ENCODE measurements at regions not wholly inside any gene's neighbourhood (a gene's known extent, or its start where the extent isn't known, plus 50 kb on each side); places are given as distances from the start of the nearest gene placed in this dataset.
A peak's percentile ranks its signal among the peaks of the same experiment; 100 is the strongest.

- DNase-seq, result no peak
- Histone ChIP-seq H3K27me3 (replicated peaks; ENCODE audit: insufficient read depth, low read length) (no peaks in the 10 kb centered on the region), H3K9ac (ENCODE audit: low read length) (no peak overlapping the region), H3K4me1 (ENCODE audit: low read length) (no peaks in the 10 kb centered on the region), H2AFZ (ENCODE audit: low read length) (no peak overlapping the region), H3K27ac (ENCODE audit: low read length) (no peak overlapping the region), H3K9me3 (replicated peaks; ENCODE audit: insufficient read depth, low read length) (no peaks in the 10 kb centered on the region), H4K20me1 (ENCODE audit: insufficient read depth, low read length) (no peaks in the 10 kb centered on the region), H3K4me3 (ENCODE audit: low read length) (no peak overlapping the region), H3F3A (ENCODE audit: insufficient read depth, low read length) (no peaks in the 10 kb centered on the region), H3K36me3 (replicated peaks; ENCODE audit: insufficient read depth, low read length) (no peaks in the 10 kb centered on the region), H3K79me2 (ENCODE audit: low read length) (no peaks in the 10 kb centered on the region), H3K4me2 (ENCODE audit: low read depth, low read length) (no peak overlapping the region), H3K9me2 (replicated peaks; ENCODE audit: insufficient read depth, low read length) (no peaks in the 10 kb centered on the region)
- no peak for TF ChIP-seq CTCF (IDR thresholded peaks at IDR 0.05; ENCODE audit: low read length)
- TF ChIP-seq EZH2 (optimal IDR thresholded peaks at IDR 0.05; ENCODE audit: low read depth, low read length), result no peak
- no peak for TF ChIP-seq EZH2phosphoT487 (IDR thresholded peaks at IDR 0.05; ENCODE audit: low read length)
These were observed 171.5 kb downstream of the ASCL1 start for GRCh38 chr12:103128862-103129501.

- no peak overlapping the region for H2AFZ ChIP-seq (ENCODE audit: low read length)
- no peak overlapping the region for H3K9ac ChIP-seq (ENCODE audit: low read length)
- no peaks in the 10 kb centered on the region for H3K9me3 ChIP-seq (replicated peaks; ENCODE audit: insufficient read depth, low read length)
- H3K27ac ChIP-seq (ENCODE audit: low read length), result no peak overlapping the region
- H3K9me2 ChIP-seq (replicated peaks; ENCODE audit: insufficient read depth, low read length), result no peaks in the 10 kb centered on the region
- no peak overlapping the region for H3K4me3 ChIP-seq (ENCODE audit: low read length)
- DNase-seq, result no peak
- no peaks in the 10 kb centered on the region for H3K36me3 ChIP-seq (replicated peaks; ENCODE audit: insufficient read depth, low read length)
- H3F3A ChIP-seq (ENCODE audit: insufficient read depth, low read length), result no peaks in the 10 kb centered on the region
- no peaks in the 10 kb centered on the region for H3K79me2 ChIP-seq (ENCODE audit: low read length)
- no peak overlapping the region for H3K4me2 ChIP-seq (ENCODE audit: low read depth, low read length)
- no peaks in the 10 kb centered on the region for H3K27me3 ChIP-seq (replicated peaks; ENCODE audit: insufficient read depth, low read length)
- TF ChIP-seq EZH2 (optimal IDR thresholded peaks at IDR 0.05; ENCODE audit: low read depth, low read length), result no peak
- TF ChIP-seq CTCF (IDR thresholded peaks at IDR 0.05; ENCODE audit: low read length), result no peak
- no peak for TF ChIP-seq EZH2phosphoT487 (IDR thresholded peaks at IDR 0.05; ENCODE audit: low read length)
- H4K20me1 ChIP-seq (ENCODE audit: insufficient read depth, low read length), result no peaks in the 10 kb centered on the region
- H3K4me1 ChIP-seq (ENCODE audit: low read length), result no peaks in the 10 kb centered on the region
These were observed 173.1 kb downstream of the ASCL1 start for GRCh38 chr12:103130564-103130963.

- no peaks in the 10 kb centered on the region for H3K79me2 ChIP-seq (ENCODE audit: low read length)
- H3K27me3 ChIP-seq (replicated peaks; ENCODE audit: insufficient read depth, low read length), result no peaks in the 10 kb centered on the region
- H3K4me2 ChIP-seq (ENCODE audit: low read depth, low read length), result no peak overlapping the region
These were observed 181.1 kb downstream of the ASCL1 start for GRCh38 chr12:103138538-103138937.

More at GRCh38 chr12:103138538-103138937, 181.1 kb downstream of the ASCL1 start:
- no peak overlapping the region for H3K27ac ChIP-seq (ENCODE audit: low read length)
- no peaks in the 10 kb centered on the region for H3F3A ChIP-seq (ENCODE audit: insufficient read depth, low read length)
- H3K9me2 ChIP-seq (replicated peaks; ENCODE audit: insufficient read depth, low read length), result no peaks in the 10 kb centered on the region
- peak; percentile 46 for DNase-seq
- no peak overlapping the region for H3K9ac ChIP-seq (ENCODE audit: low read length)
- H4K20me1 ChIP-seq (ENCODE audit: insufficient read depth, low read length), result no peaks in the 10 kb centered on the region
- H3K9me3 ChIP-seq (replicated peaks; ENCODE audit: insufficient read depth, low read length), result no peaks in the 10 kb centered on the region
- H3K4me3 ChIP-seq (ENCODE audit: low read length), result no peak overlapping the region
- TF ChIP-seq CTCF (IDR thresholded peaks at IDR 0.05; ENCODE audit: low read length) (no peak), EZH2 (optimal IDR thresholded peaks at IDR 0.05; ENCODE audit: low read depth, low read length) (no peak), EZH2phosphoT487 (IDR thresholded peaks at IDR 0.05; ENCODE audit: low read length) (no peak)
- H2AFZ ChIP-seq (ENCODE audit: low read length), result no peak overlapping the region
- no peaks in the 10 kb centered on the region for H3K36me3 ChIP-seq (replicated peaks; ENCODE audit: insufficient read depth, low read length)
- no peaks in the 10 kb centered on the region; the same call in 1 of the 2 replicates for H3K4me1 ChIP-seq (ENCODE audit: low read length)

Measured in MM.1S (cell line).